Effector memory CD4-positive, alpha-beta T cell (primary cell): ENCODE measurements at regions not wholly inside any gene's neighbourhood (a gene's known extent, or its start where the extent isn't known, plus 50 kb on each side); places are given as distances from the start of the nearest gene placed in this dataset.

Experiments
- DNase-seq, 3 donors: peaks; one replicate each; pipeline ENCODE4 v3.0.0-alpha.2; 2020
- H3K27ac ChIP-seq: 2 replicates; pipeline ENCODE4 v1.7.0; 2013; ENCODE audit warnings: mild to moderate bottlenecking, low read length, moderate library complexity; ENCODE audit not compliant: insufficient read depth, poor library complexity, severe bottlenecking
- H3K27me3 ChIP-seq: replicated peaks from 2 replicates; pipeline ENCODE4 v1.7.0; 2013; ENCODE audit warnings: mild to moderate bottlenecking, low read length; ENCODE audit not compliant: insufficient read depth, control insufficient read depth, poor library complexity, severe bottlenecking
- H3K36me3 ChIP-seq: 2 replicates; pipeline ENCODE4 v1.7.0; 2013; ENCODE audit warnings: mild to moderate bottlenecking, low read length, moderate library complexity; ENCODE audit not compliant: control insufficient read depth, insufficient read depth
- H3K4me1 ChIP-seq: 2 replicates; pipeline ENCODE4 v1.7.0; 2013; ENCODE audit warnings: low read length, mild to moderate bottlenecking; ENCODE audit not compliant: control insufficient read depth, insufficient read depth, poor library complexity, severe bottlenecking
- H3K4me3 ChIP-seq: 2 replicates; pipeline ENCODE4 v1.7.0; 2013; ENCODE audit warnings: low read length, low read depth, mild to moderate bottlenecking; ENCODE audit not compliant: insufficient read depth, poor library complexity, severe bottlenecking
- H3K9me3 ChIP-seq: 2 replicates; pipeline ENCODE4 v1.7.0; 2013; ENCODE audit warnings: mild to moderate bottlenecking, low read length, moderate library complexity; ENCODE audit not compliant: control insufficient read depth

GRCh38 chr1:24991697-24992096 is 61.6 kb upstream of the RUNX3 start:
- H3K4me1 ChIP-seq = peaks cover 61% of the 10 kb centered on the region
- H3K36me3 ChIP-seq = no peaks in the 10 kb centered on the region
- peak overlapping the region; percentile 76 for H3K27ac ChIP-seq
- DNase-seq = no peak
- H3K4me3 ChIP-seq = no peak overlapping the region
- no peaks in the 10 kb centered on the region for H3K27me3 ChIP-seq
- H3K9me3 ChIP-seq = no peaks in the 10 kb centered on the region

GRCh38 chr1:24990779-24991641 is 60.9 kb upstream of the RUNX3 start:
- H3K9me3 ChIP-seq = no peaks in the 10 kb centered on the region
- DNase-seq = no peak
- H3K27ac ChIP-seq = peak overlapping the region; percentile 76
- H3K36me3 ChIP-seq = no peaks in the 10 kb centered on the region
- no peak overlapping the region for H3K4me3 ChIP-seq
- no peaks in the 10 kb centered on the region for H3K27me3 ChIP-seq
- H3K4me1 ChIP-seq = peaks cover 65% of the 10 kb centered on the region

- peaks cover 63% of the 10 kb centered on the region for H3K4me1 ChIP-seq
- no peak overlapping the region for H3K27ac ChIP-seq
- H3K36me3 ChIP-seq = no peaks in the 10 kb centered on the region
Observed at GRCh38 chr1:24990136-24990535, 60.1 kb upstream of the RUNX3 start.

GRCh38 chr1:24989082-24989481 is 59.0 kb upstream of the RUNX3 start:
- no peaks in the 10 kb centered on the region for H3K36me3 ChIP-seq
- no peak overlapping the region for H3K27ac ChIP-seq
- H3K4me1 ChIP-seq = peaks cover 60% of the 10 kb centered on the region

More at GRCh38 chr1:24990136-24990535, 60.1 kb upstream of the RUNX3 start:
- H3K9me3 ChIP-seq = no peaks in the 10 kb centered on the region
- H3K4me3 ChIP-seq = no peak overlapping the region
- DNase-seq = no peak
- no peaks in the 10 kb centered on the region for H3K27me3 ChIP-seq

GRCh38 chr1:24988558-24988912 is 58.5 kb upstream of the RUNX3 start:
- no peak for DNase-seq
- no peaks in the 10 kb centered on the region for H3K9me3 ChIP-seq
- no peak overlapping the region for H3K4me3 ChIP-seq
- H3K27me3 ChIP-seq = no peaks in the 10 kb centered on the region
- H3K4me1 ChIP-seq = peaks cover 57% of the 10 kb centered on the region
- no peaks in the 10 kb centered on the region for H3K36me3 ChIP-seq
- no peak overlapping the region for H3K27ac ChIP-seq

More at GRCh38 chr1:24989082-24989481, 59.0 kb upstream of the RUNX3 start:
- no peaks in the 10 kb centered on the region for H3K27me3 ChIP-seq
- DNase-seq = no peak
- no peak overlapping the region for H3K4me3 ChIP-seq
- H3K9me3 ChIP-seq = no peaks in the 10 kb centered on the region

GRCh38 chr1:24987875-24988557 is 57.9 kb upstream of the RUNX3 start:
- Histone ChIP-seq H3K4me3 (no peak overlapping the region), H3K27ac (no peak overlapping the region), H3K27me3 (no peaks in the 10 kb centered on the region), H3K9me3 (no peaks in the 10 kb centered on the region), H3K36me3 (no peaks in the 10 kb centered on the region), H3K4me1 (peaks cover 51% of the 10 kb centered on the region)
- no peak for DNase-seq

- no peaks in the 10 kb centered on the region for H3K9me3 ChIP-seq
- no peaks in the 10 kb centered on the region for H3K36me3 ChIP-seq
- no peak for DNase-seq
- no peaks in the 10 kb centered on the region for H3K27me3 ChIP-seq
- peaks cover 51% of the 10 kb centered on the region for H3K4me1 ChIP-seq
- H3K27ac ChIP-seq = no peak overlapping the region
- no peak overlapping the region for H3K4me3 ChIP-seq
Observed at GRCh38 chr1:24987424-24987823, 57.3 kb upstream of the RUNX3 start.

- Histone ChIP-seq H3K27me3 (no peaks in the 10 kb centered on the region), H3K36me3 (no peaks in the 10 kb centered on the region), H3K4me1 (peaks cover 50% of the 10 kb centered on the region), H3K27ac (no peak overlapping the region), H3K9me3 (no peaks in the 10 kb centered on the region), H3K4me3 (no peak overlapping the region)
- DNase-seq = no peak
Observed at GRCh38 chr1:24986372-24986965, 56.4 kb upstream of the RUNX3 start.

GRCh38 chr1:24985737-24986136 is 55.7 kb upstream of the RUNX3 start:
- no peaks in the 10 kb centered on the region for H3K9me3 ChIP-seq
- no peaks in the 10 kb centered on the region for H3K36me3 ChIP-seq
- no peak overlapping the region for H3K27ac ChIP-seq
- peaks cover 48% of the 10 kb centered on the region for H3K4me1 ChIP-seq
- no peak for DNase-seq
- no peaks in the 10 kb centered on the region for H3K27me3 ChIP-seq
- no peak overlapping the region for H3K4me3 ChIP-seq
